ENCODE measurements at regions not wholly inside any gene's neighbourhood (a gene's known extent, or its start where the extent isn't known, plus 50 kb on each side); places are given as distances from the start of the nearest gene placed in this dataset.

GRCh38 chr12:91441993-91442952 is 259.7 kb upstream of the DCN start:
- H3K9me3 ChIP-seq (replicated peaks; ENCODE audit: insufficient read depth, low read length), result no peaks in the 10 kb centered on the region
- TF ChIP-seq EZH2 (optimal IDR thresholded peaks at IDR 0.05; ENCODE audit: low read depth, low read length) (no peak), CTCF (IDR thresholded peaks at IDR 0.05; ENCODE audit: low read length) (no peak), EZH2phosphoT487 (IDR thresholded peaks at IDR 0.05; ENCODE audit: low read length) (no peak)
- DNase-seq, result no peak
- no peak overlapping the region for H2AFZ ChIP-seq (ENCODE audit: low read length)
- no peaks in the 10 kb centered on the region for H3K27me3 ChIP-seq (replicated peaks; ENCODE audit: insufficient read depth, low read length)
- no peak overlapping the region for H3K9ac ChIP-seq (ENCODE audit: low read length)
- no peaks in the 10 kb centered on the region for H4K20me1 ChIP-seq (ENCODE audit: insufficient read depth, low read length)
- no peak overlapping the region for H3K4me2 ChIP-seq (ENCODE audit: low read depth, low read length)
- no peaks in the 10 kb centered on the region for H3K36me3 ChIP-seq (replicated peaks; ENCODE audit: insufficient read depth, low read length)
- H3K27ac ChIP-seq (ENCODE audit: low read length), result no peak overlapping the region
- no peaks in the 10 kb centered on the region for H3K79me2 ChIP-seq (ENCODE audit: low read length)
- H3K4me3 ChIP-seq (ENCODE audit: low read length), result no peak overlapping the region
- no peaks in the 10 kb centered on the region for H3K4me1 ChIP-seq (ENCODE audit: low read length)
- no peaks in the 10 kb centered on the region for H3K9me2 ChIP-seq (replicated peaks; ENCODE audit: insufficient read depth, low read length)
- no peaks in the 10 kb centered on the region for H3F3A ChIP-seq (ENCODE audit: insufficient read depth, low read length)

- TF ChIP-seq CTCF (IDR thresholded peaks at IDR 0.05; ENCODE audit: low read length) (no peak), EZH2 (optimal IDR thresholded peaks at IDR 0.05; ENCODE audit: low read depth, low read length) (no peak), EZH2phosphoT487 (IDR thresholded peaks at IDR 0.05; ENCODE audit: low read length) (no peak)
Measured at GRCh38 chr12:91441246-91441645, 258.6 kb upstream of the DCN start.

GRCh38 chr12:91434081-91434480 is 251.5 kb upstream of the DCN start:
- Histone ChIP-seq H3K4me2 (ENCODE audit: low read depth, low read length) (no peak overlapping the region), H3K4me3 (ENCODE audit: low read length) (no peak overlapping the region), H3K9me3 (replicated peaks; ENCODE audit: insufficient read depth, low read length) (no peaks in the 10 kb centered on the region), H3F3A (ENCODE audit: insufficient read depth, low read length) (no peaks in the 10 kb centered on the region), H3K79me2 (ENCODE audit: low read length) (no peaks in the 10 kb centered on the region), H3K4me1 (ENCODE audit: low read length) (no peaks in the 10 kb centered on the region), H3K36me3 (replicated peaks; ENCODE audit: insufficient read depth, low read length) (no peaks in the 10 kb centered on the region), H3K27ac (ENCODE audit: low read length) (no peak overlapping the region), H3K27me3 (replicated peaks; ENCODE audit: insufficient read depth, low read length) (no peaks in the 10 kb centered on the region), H2AFZ (ENCODE audit: low read length) (no peak overlapping the region), H3K9me2 (replicated peaks; ENCODE audit: insufficient read depth, low read length) (no peaks in the 10 kb centered on the region), H3K9ac (ENCODE audit: low read length) (no peak overlapping the region), H4K20me1 (ENCODE audit: insufficient read depth, low read length) (no peaks in the 10 kb centered on the region)
- no peak for DNase-seq
- TF ChIP-seq EZH2 (optimal IDR thresholded peaks at IDR 0.05; ENCODE audit: low read depth, low read length) (no peak), EZH2phosphoT487 (IDR thresholded peaks at IDR 0.05; ENCODE audit: low read length) (no peak), CTCF (IDR thresholded peaks at IDR 0.05; ENCODE audit: low read length) (no peak)

More at GRCh38 chr12:91441246-91441645, 258.6 kb upstream of the DCN start:
- DNase-seq, result no peak
- Histone ChIP-seq H4K20me1 (ENCODE audit: insufficient read depth, low read length) (no peaks in the 10 kb centered on the region), H3K27me3 (replicated peaks; ENCODE audit: insufficient read depth, low read length) (no peaks in the 10 kb centered on the region), H2AFZ (ENCODE audit: low read length) (no peak overlapping the region), H3K27ac (ENCODE audit: low read length) (no peak overlapping the region), H3K36me3 (replicated peaks; ENCODE audit: insufficient read depth, low read length) (no peaks in the 10 kb centered on the region), H3K9me3 (replicated peaks; ENCODE audit: insufficient read depth, low read length) (no peaks in the 10 kb centered on the region), H3K9me2 (replicated peaks; ENCODE audit: insufficient read depth, low read length) (no peaks in the 10 kb centered on the region), H3K4me2 (ENCODE audit: low read depth, low read length) (no peak overlapping the region), H3K4me1 (ENCODE audit: low read length) (no peaks in the 10 kb centered on the region), H3F3A (ENCODE audit: insufficient read depth, low read length) (no peaks in the 10 kb centered on the region), H3K79me2 (ENCODE audit: low read length) (no peaks in the 10 kb centered on the region), H3K4me3 (ENCODE audit: low read length) (no peak overlapping the region), H3K9ac (ENCODE audit: low read length) (no peak overlapping the region)
